GM12873 (cell line): ENCODE measurements at regions not wholly inside any gene's neighbourhood (a gene's known extent, or its start where the extent isn't known, plus 50 kb on each side); places are given as distances from the start of the nearest gene placed in this dataset.
A peak's percentile ranks its signal among the peaks of the same experiment; 100 is the strongest.

Experiments used
- CTCF ChIP-seq: IDR thresholded peaks from 2 replicates; pipeline ENCODE4 v1.5.1; 2012; ENCODE audit warnings: low read depth, mild to moderate bottlenecking, moderate library complexity, low read length, control low read depth; ENCODE audit not compliant: insufficient read depth; ENCODE audit errors: missing control alignments

GRCh38 chr5:66416698-66417097 lies 179.5 kb upstream of the MAST4 start:
- TF ChIP-seq CTCF: no peak

DNA sequence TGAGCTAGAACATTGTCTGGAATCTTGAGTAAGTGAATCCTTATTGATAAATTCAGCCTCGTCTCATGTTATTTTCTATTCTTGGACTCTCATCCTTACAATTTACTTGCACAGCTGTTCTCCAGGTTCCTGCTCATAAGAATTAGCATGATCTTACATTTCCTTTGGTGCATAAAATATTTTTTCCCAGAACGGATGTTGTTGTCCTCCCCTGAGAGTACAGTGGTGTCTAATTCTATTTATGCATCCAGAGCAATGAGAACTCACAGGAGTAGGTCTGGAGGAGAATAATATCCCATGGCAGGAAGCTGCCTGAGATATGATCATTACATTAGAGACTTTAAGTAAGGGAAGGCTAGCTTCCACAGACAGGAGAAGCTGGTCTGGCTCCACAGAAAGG lies 178.4 kb upstream of the MAST4 start:
- TF ChIP-seq CTCF: no peak

- TF ChIP-seq CTCF: no peak
These were observed 172.7 kb upstream of the MAST4 start for GRCh38 chr5:66423484-66423883.

- TF ChIP-seq CTCF: no peak
These were observed 170.4 kb upstream of the MAST4 start for GRCh38 chr5:66425842-66426241.

- TF ChIP-seq CTCF: no peak
These were observed 169.7 kb upstream of the MAST4 start for GRCh38 chr5:66426259-66427138.

DNA sequence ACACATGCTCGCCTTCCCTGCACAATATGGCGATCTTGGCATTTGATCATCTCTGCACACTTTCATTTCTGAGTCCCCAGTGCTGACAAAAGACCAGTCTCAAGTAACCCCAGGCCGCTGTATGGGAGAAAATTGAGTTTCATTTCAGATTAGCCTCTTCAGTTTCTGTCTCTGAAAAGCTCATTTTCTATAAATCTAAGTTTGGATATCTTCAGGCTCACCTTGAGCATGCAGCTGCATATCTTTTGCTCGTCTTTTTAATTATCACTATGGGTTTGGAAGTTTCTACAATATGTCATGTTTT lies 169.1 kb upstream of the MAST4 start:
- no peak for TF ChIP-seq CTCF

DNA sequence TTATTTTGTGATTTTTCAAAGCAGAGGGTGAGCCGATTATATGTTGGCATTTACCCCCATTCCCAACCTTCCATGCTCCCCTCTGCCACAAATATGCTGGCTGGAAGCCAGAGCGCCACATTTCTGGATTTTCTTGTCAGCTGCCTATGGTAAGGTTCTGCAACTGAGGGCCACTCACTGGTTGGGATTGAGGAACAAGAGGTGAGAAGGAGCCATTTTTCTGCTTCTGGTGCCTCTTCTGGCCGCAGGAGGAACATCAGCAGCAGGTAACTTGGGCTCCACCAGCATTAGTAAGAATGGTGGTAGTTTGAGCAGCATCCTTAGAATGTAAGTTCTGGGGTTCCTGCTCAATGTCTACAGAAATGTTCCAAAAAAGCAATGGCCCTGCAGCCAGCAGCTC lies 159.5 kb upstream of the MAST4 start:
- peak; percentile 65 for TF ChIP-seq CTCF
